Neural cell (in vitro differentiated cells): ENCODE measurements at regions not wholly inside any gene's neighbourhood (a gene's known extent, or its start where the extent isn't known, plus 50 kb on each side); places are given as distances from the start of the nearest gene placed in this dataset.

Source experiments
- EZH2 ChIP-seq: fragments of 200-600, 300-800 bp; shearing (Covaris generic), sonication (generic); IDR thresholded peaks from 2 replicates; pipeline ENCODE4 v1.6.1; 2014; ENCODE audit warnings: antibody characterized with exemption, low read length, borderline replicate concordance, mild to moderate bottlenecking; ENCODE audit not compliant: insufficient read depth, poor library complexity, severe bottlenecking
- MXI1 ChIP-seq: fragments of 450-650 bp; conservative IDR thresholded peaks from 2 replicates; pipeline ENCODE4 v1.6.1; 2014; ENCODE audit warnings: antibody characterized with exemption, mild to moderate bottlenecking; ENCODE audit not compliant: poor library complexity, severe bottlenecking
- TF ChIP-seq, protein P1 (sequence below): fragments of 450-650 bp; IDR thresholded peaks from 2 replicates; pipeline ENCODE4 v1.5.1; 2014; ENCODE audit warnings: antibody characterized with exemption, mild to moderate bottlenecking, moderate library complexity; ENCODE audit not compliant: poor library complexity, severe bottlenecking

DNA sequence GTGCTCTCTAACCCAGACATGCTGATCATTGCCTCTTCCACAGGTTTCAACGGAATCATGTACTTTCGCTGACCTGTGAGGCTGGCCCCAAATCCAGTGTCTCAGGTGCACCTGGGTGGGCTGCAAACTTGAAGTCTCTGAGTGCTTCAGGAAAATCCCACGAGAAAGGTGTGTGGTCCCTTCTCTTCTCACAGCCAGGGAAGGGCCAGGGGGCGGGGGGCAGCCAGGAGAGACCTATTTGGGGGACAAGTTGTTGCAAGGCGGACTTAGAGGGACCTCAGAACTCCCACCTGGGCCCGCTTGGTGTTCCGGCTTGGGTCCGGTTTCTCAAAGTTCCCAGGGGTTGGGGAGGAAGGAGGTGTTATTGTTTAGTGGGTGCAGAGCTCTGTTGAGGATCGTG is 80.0 kb downstream of the HMX1 start:
- TF ChIP-seq, protein P1, sequence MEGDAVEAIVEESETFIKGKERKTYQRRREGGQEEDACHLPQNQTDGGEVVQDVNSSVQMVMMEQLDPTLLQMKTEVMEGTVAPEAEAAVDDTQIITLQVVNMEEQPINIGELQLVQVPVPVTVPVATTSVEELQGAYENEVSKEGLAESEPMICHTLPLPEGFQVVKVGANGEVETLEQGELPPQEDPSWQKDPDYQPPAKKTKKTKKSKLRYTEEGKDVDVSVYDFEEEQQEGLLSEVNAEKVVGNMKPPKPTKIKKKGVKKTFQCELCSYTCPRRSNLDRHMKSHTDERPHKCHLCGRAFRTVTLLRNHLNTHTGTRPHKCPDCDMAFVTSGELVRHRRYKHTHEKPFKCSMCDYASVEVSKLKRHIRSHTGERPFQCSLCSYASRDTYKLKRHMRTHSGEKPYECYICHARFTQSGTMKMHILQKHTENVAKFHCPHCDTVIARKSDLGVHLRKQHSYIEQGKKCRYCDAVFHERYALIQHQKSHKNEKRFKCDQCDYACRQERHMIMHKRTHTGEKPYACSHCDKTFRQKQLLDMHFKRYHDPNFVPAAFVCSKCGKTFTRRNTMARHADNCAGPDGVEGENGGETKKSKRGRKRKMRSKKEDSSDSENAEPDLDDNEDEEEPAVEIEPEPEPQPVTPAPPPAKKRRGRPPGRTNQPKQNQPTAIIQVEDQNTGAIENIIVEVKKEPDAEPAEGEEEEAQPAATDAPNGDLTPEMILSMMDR = no peak
- TF ChIP-seq EZH2 (no peak), MXI1 (no peak)
